ENCODE measurements at regions not wholly inside any gene's neighbourhood (a gene's known extent, or its start where the extent isn't known, plus 50 kb on each side); places are given as distances from the start of the nearest gene placed in this dataset.

DNA sequence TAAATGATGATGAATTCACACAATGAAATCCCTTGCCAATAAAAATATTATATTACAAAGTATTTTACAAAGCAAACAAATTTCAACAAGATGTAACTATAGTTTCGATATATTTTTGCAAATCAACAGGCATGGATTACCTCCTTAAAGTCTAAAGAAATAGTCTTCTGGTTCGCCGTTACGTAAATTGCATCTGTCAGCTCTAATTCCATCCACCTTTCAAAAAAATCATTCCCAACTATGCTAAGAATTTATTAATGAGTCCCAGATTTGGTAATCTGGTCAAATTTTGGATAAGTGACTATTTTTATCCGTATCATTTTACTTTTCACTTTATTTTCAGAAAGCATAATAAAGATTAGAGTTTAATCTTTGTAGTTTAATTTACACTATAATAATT, 1984.9 kb downstream of the EFNA5 start:
- H4K8ac ChIP-seq (ENCODE audit: low read depth in 2 of 2, low read length in 2 of 2): no peak overlapping the region
- no peak overlapping the region for H2BK120ac ChIP-seq (ENCODE audit: low read depth, low read length)
- no CpG with 5 or more reads among the region's 5 CpGs for WGBS, 2 experiments (ENCODE audit: extremely low coverage in 2 of 2, insufficient read length in 1 of 2)
- H2BK5ac ChIP-seq (ENCODE audit: low read depth, low read length, poor library complexity, severe bottlenecking): no peak overlapping the region
- no peak overlapping the region for H3K4ac ChIP-seq (ENCODE audit: low read depth, low read length)
- no peak overlapping the region for H3K4me3 ChIP-seq (ENCODE audit: insufficient read depth, low read depth, low read length)
- ATAC-seq (ENCODE audit: low read depth) (no peak), DNase-seq (no peak)
- H3K36me3 ChIP-seq (ENCODE audit: control insufficient read depth, insufficient read depth, low read length): no peaks in the 10 kb centered on the region
- H4K20me1 ChIP-seq (ENCODE audit: insufficient read depth, low read length): no peaks in the 10 kb centered on the region
- H3K56ac ChIP-seq (ENCODE audit: extremely low read depth, insufficient read depth, low read length): no peak overlapping the region
- H4K5ac ChIP-seq (ENCODE audit: low read depth, low read length): no peak overlapping the region
- no peak overlapping the region for H3K27ac ChIP-seq (ENCODE audit: insufficient read depth, low read length)
- no peaks in the 10 kb centered on the region for H3K9me1 ChIP-seq (ENCODE audit: insufficient read depth, low read length)
- H2BK20ac ChIP-seq (ENCODE audit: low read depth, low read length): no peak overlapping the region
- no peak overlapping the region for H2AK9ac ChIP-seq (replicated peaks; ENCODE audit: low read depth, low read length, poor library complexity)
- in situ Hi-C loops (cut with MboI; ENCODE audit: low sequenced_read_pairs): no loop called here
- H3K23ac ChIP-seq (ENCODE audit: low read depth, low read length): no peak overlapping the region
- CTCF ChIA-PET: no interaction called here
- dilution Hi-C loops (cut with HindIII; ENCODE audit: low sequenced_read_pairs, unreplicated experiment): no loop called here
- H3K4me2 ChIP-seq (ENCODE audit: low read depth, low read length): no peak overlapping the region
- POLR2A ChIA-PET (ENCODE audit: unreplicated experiment): no interaction called here
- TF ChIP-seq MAFK (IDR thresholded peaks at IDR 0.05; ENCODE audit: low read depth, low read length): peak; percentile 21; the same call in 1 of the 2 replicates
- TF ChIP-seq, protein P1, sequence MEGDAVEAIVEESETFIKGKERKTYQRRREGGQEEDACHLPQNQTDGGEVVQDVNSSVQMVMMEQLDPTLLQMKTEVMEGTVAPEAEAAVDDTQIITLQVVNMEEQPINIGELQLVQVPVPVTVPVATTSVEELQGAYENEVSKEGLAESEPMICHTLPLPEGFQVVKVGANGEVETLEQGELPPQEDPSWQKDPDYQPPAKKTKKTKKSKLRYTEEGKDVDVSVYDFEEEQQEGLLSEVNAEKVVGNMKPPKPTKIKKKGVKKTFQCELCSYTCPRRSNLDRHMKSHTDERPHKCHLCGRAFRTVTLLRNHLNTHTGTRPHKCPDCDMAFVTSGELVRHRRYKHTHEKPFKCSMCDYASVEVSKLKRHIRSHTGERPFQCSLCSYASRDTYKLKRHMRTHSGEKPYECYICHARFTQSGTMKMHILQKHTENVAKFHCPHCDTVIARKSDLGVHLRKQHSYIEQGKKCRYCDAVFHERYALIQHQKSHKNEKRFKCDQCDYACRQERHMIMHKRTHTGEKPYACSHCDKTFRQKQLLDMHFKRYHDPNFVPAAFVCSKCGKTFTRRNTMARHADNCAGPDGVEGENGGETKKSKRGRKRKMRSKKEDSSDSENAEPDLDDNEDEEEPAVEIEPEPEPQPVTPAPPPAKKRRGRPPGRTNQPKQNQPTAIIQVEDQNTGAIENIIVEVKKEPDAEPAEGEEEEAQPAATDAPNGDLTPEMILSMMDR (conservative IDR thresholded peaks at IDR 0.05; ENCODE audit: low read depth, low read length): no peak
- H2BK15ac ChIP-seq (ENCODE audit: low read depth, low read length): no peak overlapping the region
- no peaks in the 10 kb centered on the region for H3K79me1 ChIP-seq (ENCODE audit: low read depth in 1 of 2, low read length in 2 of 2)
- no peak overlapping the region for H2AFZ ChIP-seq (replicated peaks; ENCODE audit: low read length, poor library complexity)
- H4K91ac ChIP-seq (ENCODE audit: insufficient read depth, low read depth, low read length): no peak overlapping the region
- no peaks in the 10 kb centered on the region for H3K27me3 ChIP-seq (ENCODE audit: control insufficient read depth, insufficient read depth, low read length)
- H3K14ac ChIP-seq (replicated peaks; ENCODE audit: low read depth, low read length): no peak overlapping the region
- intact Hi-C loops (cut with micrococcal nuclease): no loop called here
- no peak overlapping the region for H2AK5ac ChIP-seq (ENCODE audit: low read depth, low read length)
- H3K9me3 ChIP-seq (ENCODE audit: control insufficient read depth, insufficient read depth, low read length): no peaks in the 10 kb centered on the region
- no peak overlapping the region for H3K9ac ChIP-seq (ENCODE audit: low read depth, low read length)
- BruUV-seq (replicated peaks): no TSS peak
- H3K4me1 ChIP-seq (ENCODE audit: control insufficient read depth, insufficient read depth, low read length): no peaks in the 10 kb centered on the region
- H3K18ac ChIP-seq (ENCODE audit: low read depth, low read length): no peak overlapping the region

Measured in IMR-90 (cell line).